Fibroblast of mammary gland (primary cell): ENCODE measurements at regions not wholly inside any gene's neighbourhood (a gene's known extent, or its start where the extent isn't known, plus 50 kb on each side); places are given as distances from the start of the nearest gene placed in this dataset.

ENCODE experiments used
- DNase-seq: peaks from one replicate; pipeline ENCODE4 v3.0.0-alpha.2; 2010; ENCODE audit warnings: low read depth
- H3K4me3 ChIP-seq: 2 replicates; pipeline ENCODE4 v1.5.1; 2011; ENCODE audit warnings: low read depth, mild to moderate bottlenecking, low read length, moderate library complexity; ENCODE audit not compliant: control insufficient read depth
- TF ChIP-seq, protein P1 (sequence below): conservative IDR thresholded peaks from 2 replicates; pipeline ENCODE4 v1.5.1; 2011; ENCODE audit warnings: low read depth, low read length, inconsistent platforms; ENCODE audit not compliant: control insufficient read depth, insufficient read depth

DNA sequence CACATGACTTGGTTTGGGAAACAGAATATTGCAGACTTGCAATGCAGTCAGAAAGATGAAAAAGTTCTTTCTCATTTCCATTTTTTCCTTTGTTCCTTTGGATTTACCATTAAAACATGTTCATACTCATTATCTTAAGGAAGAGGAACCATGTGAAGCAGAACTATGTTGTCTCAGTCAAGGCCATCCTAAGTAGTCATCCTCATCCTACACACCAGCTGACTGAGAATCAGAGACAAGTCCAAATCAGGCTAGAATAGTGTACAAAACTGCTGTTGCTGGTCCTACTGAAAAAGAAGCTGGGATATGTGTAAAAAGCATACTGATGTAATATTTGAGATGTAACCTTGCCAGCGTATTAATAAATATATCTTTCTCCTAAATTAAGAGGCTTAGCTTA, 433.4 kb downstream of the SLITRK5 start:
- no peak for DNase-seq
- H3K4me3 ChIP-seq: no peak overlapping the region
- TF ChIP-seq, protein P1, sequence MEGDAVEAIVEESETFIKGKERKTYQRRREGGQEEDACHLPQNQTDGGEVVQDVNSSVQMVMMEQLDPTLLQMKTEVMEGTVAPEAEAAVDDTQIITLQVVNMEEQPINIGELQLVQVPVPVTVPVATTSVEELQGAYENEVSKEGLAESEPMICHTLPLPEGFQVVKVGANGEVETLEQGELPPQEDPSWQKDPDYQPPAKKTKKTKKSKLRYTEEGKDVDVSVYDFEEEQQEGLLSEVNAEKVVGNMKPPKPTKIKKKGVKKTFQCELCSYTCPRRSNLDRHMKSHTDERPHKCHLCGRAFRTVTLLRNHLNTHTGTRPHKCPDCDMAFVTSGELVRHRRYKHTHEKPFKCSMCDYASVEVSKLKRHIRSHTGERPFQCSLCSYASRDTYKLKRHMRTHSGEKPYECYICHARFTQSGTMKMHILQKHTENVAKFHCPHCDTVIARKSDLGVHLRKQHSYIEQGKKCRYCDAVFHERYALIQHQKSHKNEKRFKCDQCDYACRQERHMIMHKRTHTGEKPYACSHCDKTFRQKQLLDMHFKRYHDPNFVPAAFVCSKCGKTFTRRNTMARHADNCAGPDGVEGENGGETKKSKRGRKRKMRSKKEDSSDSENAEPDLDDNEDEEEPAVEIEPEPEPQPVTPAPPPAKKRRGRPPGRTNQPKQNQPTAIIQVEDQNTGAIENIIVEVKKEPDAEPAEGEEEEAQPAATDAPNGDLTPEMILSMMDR: no peak

DNA sequence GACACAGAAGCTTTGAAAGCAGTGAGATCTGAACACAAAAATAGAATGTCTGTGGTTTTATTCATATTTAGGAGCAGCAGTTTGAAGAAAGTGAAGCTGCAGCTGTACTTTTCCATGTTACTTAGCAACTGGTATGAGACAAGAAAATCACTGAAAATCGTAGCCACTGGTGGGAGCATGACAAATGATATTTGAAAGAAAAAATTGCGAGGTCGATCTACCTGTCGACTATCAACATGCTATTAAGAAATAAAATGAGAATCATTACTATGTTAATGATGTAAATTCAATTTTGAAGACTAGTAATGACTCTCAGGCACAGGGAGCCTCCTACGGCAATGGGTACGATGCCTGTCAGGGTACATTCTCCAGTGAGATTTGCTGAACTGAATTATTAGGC, 436.4 kb downstream of the SLITRK5 start:
- TF ChIP-seq, protein P1: no peak
- DNase-seq: no peak
- no peak overlapping the region for H3K4me3 ChIP-seq

- TF ChIP-seq, protein P1: no peak
- DNase-seq: no peak
- no peak overlapping the region for H3K4me3 ChIP-seq
These were observed 441.4 kb downstream of the SLITRK5 start for GRCh38 chr13:88112526-88112925.

DNA sequence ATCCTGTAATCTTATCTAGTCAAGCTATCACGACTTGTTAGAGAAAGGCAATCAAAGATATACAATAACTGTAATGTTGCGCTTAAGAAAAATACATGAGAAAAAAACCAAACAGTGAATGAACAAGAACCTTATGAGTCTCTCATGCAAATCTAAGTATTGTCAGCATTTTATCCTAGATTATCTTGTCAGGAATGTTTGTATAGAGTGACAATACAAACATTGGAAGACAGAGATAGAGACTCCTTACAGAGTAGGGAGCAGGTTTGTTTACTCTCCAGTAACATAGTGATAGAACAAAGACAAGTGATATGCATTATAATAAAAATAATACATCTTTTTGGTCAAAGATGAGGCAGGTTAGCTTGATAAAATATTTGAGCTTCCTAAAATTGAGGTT, 444.8 kb downstream of the SLITRK5 start:
- TF ChIP-seq, protein P1: no peak
- H3K4me3 ChIP-seq: no peak overlapping the region
- DNase-seq: no peak

DNA sequence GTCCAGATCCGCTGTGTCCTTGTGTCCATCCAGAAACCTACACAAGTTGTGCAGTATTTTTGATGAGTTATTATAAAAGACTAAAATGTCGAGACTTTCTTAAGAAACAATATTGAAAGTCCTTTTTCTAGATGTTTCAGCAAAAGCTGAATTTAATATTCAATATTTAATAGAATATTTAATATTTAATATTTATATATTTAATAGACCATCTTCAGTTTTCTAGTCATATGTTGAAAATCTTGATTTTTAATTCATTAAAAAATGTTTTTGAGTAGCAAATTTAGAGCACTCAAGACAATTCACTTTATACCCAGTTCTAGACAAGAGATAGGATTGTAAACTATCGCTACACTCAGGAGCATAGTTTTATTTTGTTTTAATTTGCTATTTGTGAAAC, 447.8 kb downstream of the SLITRK5 start:
- no peak for DNase-seq
- no peak overlapping the region for H3K4me3 ChIP-seq
- TF ChIP-seq, protein P1: no peak

DNA sequence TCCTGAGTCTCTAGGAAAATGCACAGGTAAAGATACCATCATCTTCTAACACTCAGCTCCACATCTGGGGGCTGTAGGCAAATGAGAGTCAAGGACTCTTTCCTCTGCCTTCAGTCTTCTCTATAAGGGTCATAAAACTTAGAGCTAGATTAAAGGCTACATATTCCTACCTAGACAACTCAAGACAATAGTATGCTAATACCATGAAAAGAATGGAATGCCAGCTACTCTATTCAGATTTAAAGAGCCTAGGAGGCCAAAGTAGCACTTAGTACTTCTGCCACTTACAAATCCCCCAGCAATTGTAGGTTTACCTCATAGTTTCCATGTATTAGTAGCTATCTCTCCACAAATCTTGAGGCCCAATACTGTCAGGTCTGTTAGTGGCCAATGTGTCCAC, 453.0 kb downstream of the SLITRK5 start:
- TF ChIP-seq, protein P1: no peak
- no peak overlapping the region for H3K4me3 ChIP-seq
- DNase-seq: no peak

DNA sequence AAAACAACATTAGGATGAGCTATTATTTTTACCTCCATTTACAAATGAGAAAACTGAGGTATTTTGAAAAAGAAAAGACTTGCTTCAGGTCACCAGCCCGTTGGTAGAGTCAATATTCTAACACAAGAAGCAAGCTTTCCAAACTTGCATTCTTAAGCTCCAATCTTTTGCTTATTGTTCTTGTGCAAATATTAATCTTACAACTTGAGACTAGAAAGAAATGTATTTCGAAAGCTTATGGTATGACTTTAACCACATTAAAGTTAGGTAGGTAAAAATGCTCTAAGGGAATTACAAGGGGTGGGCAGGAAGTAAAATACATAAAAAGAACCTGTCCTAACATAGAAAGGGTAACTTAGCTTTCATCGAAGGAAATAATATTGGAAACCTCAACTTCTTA, 453.9 kb downstream of the SLITRK5 start:
- H3K4me3 ChIP-seq: no peak overlapping the region
- DNase-seq: no peak
- TF ChIP-seq, protein P1: no peak
